Activated naive CD4-positive, alpha-beta T cell treated with Interleukin-2 at 50 U/mL for 16 hours (primary cell): ENCODE measurements at regions not wholly inside any gene's neighbourhood (a gene's known extent, or its start where the extent isn't known, plus 50 kb on each side); places are given as distances from the start of the nearest gene placed in this dataset.
"Not testable (repeated sequence)": the region's sequence is repeated elsewhere in the genome, so short reads cannot be mapped to it uniquely, and the experiment has no call there.

ENCODE experiments used
- DNase-seq: peaks from one replicate; pipeline ENCODE4 v3.0.0-alpha.2; 2020

DNA sequence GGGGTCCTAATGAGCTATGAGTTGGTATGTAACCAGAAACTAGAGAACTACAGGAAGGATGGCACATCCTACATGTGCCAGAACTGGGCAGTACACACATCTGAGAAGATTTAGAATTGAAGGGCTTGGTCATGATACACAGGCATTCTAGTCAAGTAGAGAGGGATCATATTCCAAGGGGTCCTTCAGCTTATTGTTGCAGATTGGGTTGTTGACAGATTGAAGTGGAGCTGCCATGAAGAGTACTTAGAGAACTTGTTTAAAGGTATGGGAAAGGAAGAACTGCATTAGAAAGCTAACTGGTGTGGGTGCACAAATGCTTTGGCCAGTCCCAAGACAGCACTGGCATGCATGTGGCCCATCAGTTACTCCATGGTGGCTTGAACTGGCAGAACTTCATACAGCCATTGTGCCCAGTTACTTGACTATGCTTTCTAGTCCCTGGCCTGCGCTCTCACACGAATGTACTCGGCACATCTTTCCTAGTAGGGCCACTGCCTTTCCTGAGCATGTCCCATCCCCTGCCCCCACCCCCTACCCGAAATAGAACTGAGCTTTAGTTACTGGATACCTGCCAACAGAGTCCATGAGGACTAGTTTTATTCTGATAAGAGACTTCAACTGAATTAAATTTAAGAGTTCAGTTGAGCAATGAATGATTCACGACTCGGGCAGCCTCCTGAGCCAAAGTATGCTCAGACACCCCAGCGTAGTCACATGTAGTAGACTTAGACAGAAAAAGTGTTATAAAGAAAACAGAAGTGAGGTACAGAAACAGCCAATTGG lies 64.0 kb downstream of the CCNG2 start:
- DNase-seq: no peak

GRCh38 chr4:77225022-77225421 lies 68.0 kb downstream of the CCNG2 start:
- DNase-seq: no peak

- DNase-seq: no peak
Observed at GRCh38 chr4:77226939-77227705, 70.1 kb downstream of the CCNG2 start.

DNA sequence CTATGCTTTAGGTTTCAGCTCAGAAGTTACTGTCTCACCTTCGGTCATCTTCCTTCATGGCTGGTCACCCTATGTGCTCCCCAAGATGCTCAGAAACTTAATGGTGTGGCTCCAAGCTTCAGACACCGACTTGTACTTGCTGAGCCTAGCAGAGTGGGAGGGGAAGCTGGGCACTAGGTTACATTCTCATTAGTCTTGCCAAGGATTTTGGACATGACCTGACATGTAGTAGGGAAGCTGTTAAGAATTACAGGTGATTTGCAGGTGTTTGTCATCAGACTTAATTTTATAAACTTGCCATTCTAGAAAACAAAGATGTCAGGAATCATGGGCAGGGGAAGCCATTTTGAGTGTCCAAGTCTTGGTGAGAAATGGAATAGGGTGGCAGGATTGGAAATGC lies 72.4 kb downstream of the CCNG2 start:
- no peak for DNase-seq

DNA sequence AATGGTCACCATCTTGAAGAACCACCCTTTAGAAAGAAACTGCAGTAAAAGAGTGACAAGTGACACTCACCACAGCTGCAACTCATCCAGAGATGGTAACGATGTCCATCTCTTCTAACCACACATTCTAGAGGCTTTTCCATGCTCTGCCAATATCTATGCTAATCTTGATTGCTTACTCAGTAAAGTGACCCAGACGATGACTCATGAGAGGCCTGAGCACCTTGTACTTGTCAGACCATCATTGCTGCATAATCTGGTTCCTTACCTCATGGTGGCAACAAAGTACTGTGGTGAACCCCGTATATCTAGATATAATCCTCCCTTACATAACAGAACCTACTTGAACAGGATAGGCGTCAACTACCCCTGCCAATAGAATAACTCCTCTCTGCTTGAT lies 75.6 kb downstream of the CCNG2 start:
- no peak for DNase-seq

- DNase-seq: no peak
Observed at GRCh38 chr4:77235289-77235854, 78.4 kb downstream of the CCNG2 start.

DNA sequence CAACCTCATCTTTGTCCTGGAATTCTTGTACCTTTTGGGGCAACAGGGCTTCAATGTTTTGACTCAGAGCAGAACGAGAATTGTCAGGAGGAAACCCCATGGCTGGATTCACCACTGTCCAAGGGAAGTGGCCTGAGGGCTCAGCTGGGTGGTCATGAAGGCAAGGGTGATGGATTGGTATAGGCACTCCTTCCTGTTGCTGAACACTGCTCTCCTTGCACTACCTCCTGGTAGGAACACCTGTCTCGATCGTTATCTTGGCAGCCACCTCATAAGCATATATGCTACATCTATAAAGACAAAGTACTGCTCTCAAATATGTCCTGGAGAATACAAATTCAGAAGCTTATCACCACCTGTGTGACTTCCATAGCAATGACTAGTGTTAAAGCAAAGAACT lies 79.8 kb downstream of the CCNG2 start:
- DNase-seq: no peak

- peak; percentile 55 for DNase-seq
Observed at GRCh38 chr4:77240469-77241066, 83.6 kb downstream of the CCNG2 start.

GRCh38 chr4:77248805-77249204 lies 91.8 kb downstream of the CCNG2 start:
- DNase-seq: no peak

DNA sequence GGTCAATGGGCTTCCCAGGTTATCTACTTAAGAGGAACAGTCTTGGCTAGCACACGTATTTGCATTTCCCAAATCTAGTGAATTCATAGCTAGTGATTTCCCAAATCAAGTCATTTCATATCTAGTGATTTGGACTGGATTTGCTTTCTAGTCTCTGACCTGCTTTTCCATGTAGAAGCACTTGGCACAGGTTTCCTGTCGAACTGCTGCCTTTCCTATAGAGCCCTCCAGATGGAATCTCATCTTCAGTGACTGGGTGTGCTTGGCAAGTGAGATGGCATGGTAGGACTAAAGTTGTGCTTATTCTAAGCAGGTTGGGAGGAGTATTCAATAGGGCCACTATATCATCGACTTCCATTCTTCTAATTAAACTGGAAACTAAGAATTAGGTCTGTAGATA lies 94.7 kb downstream of the CCNG2 start:
- no peak for DNase-seq

DNA sequence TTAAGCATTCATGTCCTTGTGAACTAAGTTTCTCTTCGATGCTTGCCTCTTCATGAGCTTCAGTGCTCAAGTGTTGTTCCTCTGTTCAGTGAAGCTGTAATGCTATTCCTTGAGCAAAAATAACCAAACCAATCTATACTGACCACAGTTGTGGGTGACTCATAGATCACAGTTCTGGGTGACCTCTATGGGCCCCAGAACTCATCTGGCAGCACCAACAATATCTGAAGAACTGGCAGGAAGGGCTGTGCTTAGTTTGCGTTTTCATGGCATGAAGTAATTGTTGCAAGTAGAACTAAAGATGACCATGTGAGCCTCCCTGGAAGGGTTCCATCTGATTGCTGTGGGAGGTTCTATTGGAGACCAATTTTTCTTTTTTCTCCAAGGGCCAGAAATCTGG lies 106.2 kb downstream of the CCNG2 start:
- no peak for DNase-seq

GRCh38 chr4:77263976-77264375 lies 107.0 kb downstream of the CCNG2 start:
- not testable (repeated sequence) for DNase-seq

GRCh38 chr4:77264826-77265225 lies 107.8 kb downstream of the CCNG2 start:
- no peak for DNase-seq

- DNase-seq: no peak
Observed at GRCh38 chr4:77268108-77268507, 111.1 kb downstream of the CCNG2 start.

DNA sequence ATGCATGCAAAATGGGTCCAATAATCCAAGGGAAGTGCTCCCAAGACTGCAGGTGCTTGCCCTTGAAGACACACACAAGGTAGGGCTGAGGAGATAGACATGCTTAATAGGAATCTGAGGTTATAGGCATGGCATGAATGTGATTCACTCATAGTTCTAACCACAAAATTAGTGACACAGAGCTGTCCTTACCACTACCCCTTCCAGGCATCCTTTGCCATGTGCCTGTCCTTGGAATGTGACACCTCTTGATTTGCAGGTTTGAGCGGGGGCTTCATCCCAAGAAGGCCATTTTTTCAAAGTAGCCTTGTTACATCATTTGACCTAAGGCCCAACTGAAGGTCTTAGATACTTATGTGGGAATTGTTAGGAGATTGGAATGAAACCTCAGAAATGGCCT lies 112.5 kb downstream of the CCNG2 start:
- no peak for DNase-seq

DNA sequence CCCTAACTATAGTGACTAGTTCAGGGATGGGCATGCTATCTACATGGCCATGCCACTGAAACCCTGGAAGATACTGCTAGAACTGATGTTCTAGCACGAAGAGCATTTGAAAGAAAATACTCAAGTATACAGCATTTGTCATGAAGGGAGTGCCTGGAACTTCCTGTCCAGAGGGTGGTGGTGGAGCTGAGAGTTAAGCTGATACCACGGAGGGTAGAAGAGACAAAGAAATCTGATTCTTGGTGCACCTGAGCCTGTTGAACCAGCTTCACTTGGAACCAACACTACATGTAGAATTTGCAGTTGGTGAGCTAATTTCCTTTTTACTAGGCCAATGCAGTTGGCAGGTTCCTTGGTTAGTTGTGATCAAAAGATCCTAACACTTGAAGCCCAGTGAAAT lies 116.4 kb downstream of the CCNG2 start:
- DNase-seq: no peak

GRCh38 chr4:77279114-77279513 lies 122.1 kb downstream of the CCNG2 start:
- not testable (repeated sequence) for DNase-seq

DNA sequence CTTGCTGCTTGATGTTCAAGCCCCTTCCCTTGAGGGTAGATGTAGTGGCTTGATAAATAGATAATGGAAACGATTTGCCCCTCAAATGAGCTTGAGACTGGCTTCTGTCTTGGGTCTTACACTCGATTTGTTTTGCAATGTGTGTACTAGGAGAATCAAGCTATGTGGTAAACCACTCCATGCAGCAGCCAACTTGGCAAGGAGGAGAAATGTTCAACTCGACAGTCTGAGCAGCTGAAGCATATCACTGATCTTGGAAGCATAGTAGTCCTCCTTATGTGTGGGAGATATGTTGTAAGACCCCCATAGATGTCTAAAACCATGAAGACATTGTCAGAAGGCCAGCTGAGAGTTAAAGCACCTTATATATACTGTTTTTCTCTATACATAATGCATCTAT lies 125.3 kb downstream of the CCNG2 start:
- DNase-seq: no peak

- DNase-seq: no peak
Observed at GRCh38 chr4:77284036-77284435, 127.0 kb downstream of the CCNG2 start.

- no peak for DNase-seq
Observed at GRCh38 chr4:77286906-77287305, 129.9 kb downstream of the CCNG2 start.

DNA sequence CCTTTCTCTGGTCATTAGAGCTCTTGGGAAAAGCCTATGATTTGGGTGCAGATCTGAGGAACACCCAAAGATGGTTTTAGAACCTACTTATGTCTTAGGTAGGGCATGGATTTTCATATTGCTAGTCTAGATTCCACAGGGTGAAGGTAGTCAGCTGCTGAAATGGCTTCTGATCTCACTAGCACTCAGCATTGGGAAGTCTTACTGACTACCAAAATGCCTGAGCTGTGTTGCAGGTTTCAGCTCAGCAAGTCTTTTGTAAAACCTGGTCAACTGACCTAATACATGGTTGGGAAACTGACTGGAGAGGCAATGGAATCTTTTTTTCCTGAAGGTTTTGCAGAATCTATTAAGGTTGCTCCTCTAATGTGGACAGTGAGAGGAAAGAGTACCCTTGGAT lies 136.4 kb downstream of the CCNG2 start:
- DNase-seq: no peak

DNA sequence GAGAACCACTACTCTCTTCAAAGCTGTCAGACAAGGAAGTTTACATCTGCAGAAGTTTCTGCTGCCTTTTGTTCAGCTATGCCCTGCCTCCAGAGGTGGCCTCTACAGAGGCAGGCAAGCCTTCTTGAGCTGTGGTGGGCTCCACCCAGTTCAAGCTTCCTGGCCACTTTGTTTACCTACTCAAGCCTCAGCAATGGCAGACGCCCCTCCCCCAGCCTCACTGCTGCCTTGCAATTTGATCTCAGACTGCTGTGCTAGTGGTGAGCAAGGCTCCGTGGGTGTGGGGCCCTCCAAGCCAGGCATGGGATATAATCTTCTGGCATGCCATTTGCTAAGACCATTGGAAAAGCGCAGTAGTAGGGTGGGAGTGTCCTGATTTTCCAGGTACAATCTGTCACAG lies 144.0 kb downstream of the CCNG2 start:
- not testable (repeated sequence) for DNase-seq

GRCh38 chr4:77305766-77306165 lies 148.8 kb downstream of the CCNG2 start:
- no peak for DNase-seq

DNA sequence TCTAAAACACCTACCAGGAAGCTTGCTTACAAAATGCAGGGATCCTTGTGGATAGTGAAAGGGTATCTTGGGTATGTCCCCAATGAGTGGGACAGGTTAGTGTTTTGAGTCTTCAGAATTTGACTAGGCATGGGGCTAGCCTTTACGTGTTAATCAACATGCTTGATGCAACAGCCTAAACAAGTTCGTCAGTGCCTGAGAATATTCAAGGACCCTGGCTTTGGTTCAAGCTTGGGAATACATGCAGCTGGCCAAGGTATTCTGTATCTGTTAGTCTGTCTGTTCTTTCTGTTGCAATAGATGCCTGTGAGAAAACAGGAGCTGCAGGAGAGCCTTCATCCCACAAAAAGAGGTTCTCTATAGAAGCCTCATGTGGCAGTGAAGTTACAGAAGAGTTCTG lies 149.5 kb downstream of the CCNG2 start:
- no peak for DNase-seq
